NB4 (cell line): ENCODE measurements at regions not wholly inside any gene's neighbourhood (a gene's known extent, or its start where the extent isn't known, plus 50 kb on each side); places are given as distances from the start of the nearest gene placed in this dataset.

ENCODE experiments used
- DNase-seq: peaks from one replicate; pipeline ENCODE4 v3.0.0; 2010; ENCODE audit warnings: low read depth
- H3K4me3 ChIP-seq: one replicate; pipeline ENCODE4 v1.5.1; 2011; ENCODE audit warnings: mild to moderate bottlenecking, low read depth, low read length, moderate library complexity
- MYC ChIP-seq: IDR thresholded peaks from 2 replicates; pipeline ENCODE4 v1.6.1; 2011; ENCODE audit warnings: low read depth, low read length
- POLR2A ChIP-seq: IDR thresholded peaks from 2 replicates; pipeline ENCODE4 v1.6.1; 2011; ENCODE audit warnings: mild to moderate bottlenecking; ENCODE audit not compliant: insufficient read length; ENCODE audit errors: extremely low read depth
- TF ChIP-seq, protein P1 (sequence below): IDR thresholded peaks from 2 replicates; pipeline ENCODE4 v1.6.1; 2011; ENCODE audit warnings: low read depth, low read length
- TF ChIP-seq, protein P2 (sequence below): IDR thresholded peaks from one replicate; pipeline ENCODE4 v1.5.1; 2012; ENCODE audit warnings: low read depth, low read length

DNA sequence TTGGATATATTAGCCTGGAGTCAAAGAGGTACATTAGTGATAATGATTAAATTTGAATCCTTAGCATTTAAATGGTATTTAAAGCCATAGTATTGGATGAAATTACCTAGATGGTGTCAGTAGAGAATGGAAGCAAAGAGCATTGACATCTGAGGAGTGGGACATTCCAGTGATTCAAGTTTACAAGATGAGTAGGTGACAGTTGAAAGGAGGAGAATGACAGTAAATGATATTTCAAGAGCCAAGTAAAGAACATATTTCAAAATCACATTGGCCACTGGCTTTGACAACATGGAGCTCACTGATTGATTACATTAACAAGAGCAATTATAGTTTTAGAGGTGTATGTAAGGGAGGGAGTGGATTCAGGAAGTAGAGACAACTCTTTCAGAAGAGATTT is 93.9 kb upstream of the MEF2C start:
- TF ChIP-seq POLR2A (no peak), MYC (no peak)
- TF ChIP-seq, protein P1, sequence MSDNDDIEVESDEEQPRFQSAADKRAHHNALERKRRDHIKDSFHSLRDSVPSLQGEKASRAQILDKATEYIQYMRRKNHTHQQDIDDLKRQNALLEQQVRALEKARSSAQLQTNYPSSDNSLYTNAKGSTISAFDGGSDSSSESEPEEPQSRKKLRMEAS, result no peak
- TF ChIP-seq, protein P2, sequence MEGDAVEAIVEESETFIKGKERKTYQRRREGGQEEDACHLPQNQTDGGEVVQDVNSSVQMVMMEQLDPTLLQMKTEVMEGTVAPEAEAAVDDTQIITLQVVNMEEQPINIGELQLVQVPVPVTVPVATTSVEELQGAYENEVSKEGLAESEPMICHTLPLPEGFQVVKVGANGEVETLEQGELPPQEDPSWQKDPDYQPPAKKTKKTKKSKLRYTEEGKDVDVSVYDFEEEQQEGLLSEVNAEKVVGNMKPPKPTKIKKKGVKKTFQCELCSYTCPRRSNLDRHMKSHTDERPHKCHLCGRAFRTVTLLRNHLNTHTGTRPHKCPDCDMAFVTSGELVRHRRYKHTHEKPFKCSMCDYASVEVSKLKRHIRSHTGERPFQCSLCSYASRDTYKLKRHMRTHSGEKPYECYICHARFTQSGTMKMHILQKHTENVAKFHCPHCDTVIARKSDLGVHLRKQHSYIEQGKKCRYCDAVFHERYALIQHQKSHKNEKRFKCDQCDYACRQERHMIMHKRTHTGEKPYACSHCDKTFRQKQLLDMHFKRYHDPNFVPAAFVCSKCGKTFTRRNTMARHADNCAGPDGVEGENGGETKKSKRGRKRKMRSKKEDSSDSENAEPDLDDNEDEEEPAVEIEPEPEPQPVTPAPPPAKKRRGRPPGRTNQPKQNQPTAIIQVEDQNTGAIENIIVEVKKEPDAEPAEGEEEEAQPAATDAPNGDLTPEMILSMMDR, result no peak
- no peak overlapping the region for H3K4me3 ChIP-seq
- DNase-seq, result no peak

DNA sequence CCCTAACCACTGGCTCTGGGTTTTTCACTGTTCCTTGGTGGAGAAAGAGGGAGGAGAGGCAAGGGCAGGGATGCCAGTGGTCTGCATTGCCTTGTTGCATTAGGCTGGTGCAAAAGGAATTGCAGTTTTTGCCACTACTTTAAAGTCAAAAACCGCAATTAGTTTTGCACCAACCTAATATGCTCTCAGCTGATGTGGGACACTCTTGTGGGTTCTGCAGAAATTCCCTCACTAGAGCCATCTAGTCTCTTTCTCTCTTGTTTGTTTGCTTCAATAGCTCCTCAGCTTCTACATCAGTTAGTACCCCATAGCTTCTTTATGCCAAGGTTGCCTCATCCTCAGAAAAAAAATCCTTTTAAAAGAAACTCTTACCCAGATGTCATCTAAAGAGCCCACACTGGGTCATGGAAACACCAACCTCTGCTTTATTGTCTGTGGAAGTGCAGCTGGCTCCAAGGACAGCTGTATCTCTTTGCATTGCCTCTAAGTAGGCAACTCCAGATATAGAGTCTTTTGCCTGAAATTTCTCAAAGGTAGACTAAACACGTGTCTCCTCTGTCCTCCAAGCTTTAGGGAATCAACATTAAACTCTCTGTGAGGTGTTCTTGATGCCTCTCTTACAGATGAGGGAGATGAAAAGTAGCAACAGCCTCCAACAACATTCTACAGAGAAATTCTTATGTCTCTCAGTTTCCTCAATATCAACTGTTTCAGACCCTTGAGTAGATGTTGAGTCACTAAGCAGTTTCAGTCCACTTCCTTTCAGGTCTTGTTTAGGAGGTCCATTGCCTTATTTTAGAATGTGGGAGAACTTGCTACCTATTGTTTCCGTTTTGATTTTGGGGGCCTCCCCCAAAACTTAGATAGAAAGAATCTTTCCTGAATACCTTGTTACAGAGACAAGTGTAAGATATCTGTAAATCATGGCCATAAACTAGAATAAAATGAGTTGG is 84.9 kb upstream of the MEF2C start:
- TF ChIP-seq MYC, result no peak
- TF ChIP-seq, protein P1, result no peak
- TF ChIP-seq, protein P2, result no peak
- no peak for TF ChIP-seq POLR2A
- no peak for DNase-seq
- H3K4me3 ChIP-seq, result no peak overlapping the region

DNA sequence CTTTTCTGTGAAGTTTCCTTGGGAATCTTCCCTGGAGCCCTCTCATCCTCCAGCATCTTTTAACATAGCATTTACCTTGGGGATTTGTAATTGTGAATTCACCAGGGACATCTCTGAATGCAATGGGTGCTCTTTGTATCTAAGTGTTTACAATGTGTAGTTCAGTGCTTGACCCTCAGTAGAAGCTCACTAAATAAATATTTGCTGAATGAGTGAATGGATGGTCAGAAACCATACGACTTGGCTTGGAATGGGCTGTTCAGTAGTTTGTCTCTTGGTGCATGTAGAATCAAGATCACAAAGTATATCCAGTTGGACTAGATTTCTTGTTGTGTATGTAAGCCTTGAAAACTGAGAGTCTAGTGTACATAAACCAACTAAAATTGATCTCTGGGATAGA is 81.8 kb upstream of the MEF2C start:
- no peak for DNase-seq
- H3K4me3 ChIP-seq, result no peak overlapping the region
- no peak for TF ChIP-seq POLR2A
- no peak for TF ChIP-seq MYC
- TF ChIP-seq, protein P2, result no peak
- TF ChIP-seq, protein P1, result no peak

DNA sequence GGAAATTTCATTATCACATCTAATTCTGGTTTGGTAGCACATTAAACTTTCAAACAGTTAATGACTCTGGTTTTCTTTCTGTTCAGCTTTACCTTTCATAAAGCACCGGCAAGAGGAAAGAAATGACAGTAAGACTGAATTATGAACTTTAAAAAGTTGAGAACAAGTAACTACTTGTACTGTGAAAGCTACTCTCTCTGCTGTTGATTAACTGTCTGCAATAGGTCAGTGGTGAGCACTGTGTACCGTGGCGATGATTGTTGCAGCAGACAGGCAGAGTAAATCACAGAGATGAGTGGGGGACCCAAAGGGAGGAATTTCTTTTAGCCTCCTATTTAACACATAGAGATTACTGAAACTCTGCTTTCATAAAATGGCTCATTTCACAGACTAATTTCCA is 74.0 kb upstream of the MEF2C start:
- H3K4me3 ChIP-seq, result no peak overlapping the region
- DNase-seq, result no peak
- TF ChIP-seq, protein P2, result no peak
- TF ChIP-seq, protein P1, result no peak
- TF ChIP-seq MYC (no peak), POLR2A (no peak)

DNA sequence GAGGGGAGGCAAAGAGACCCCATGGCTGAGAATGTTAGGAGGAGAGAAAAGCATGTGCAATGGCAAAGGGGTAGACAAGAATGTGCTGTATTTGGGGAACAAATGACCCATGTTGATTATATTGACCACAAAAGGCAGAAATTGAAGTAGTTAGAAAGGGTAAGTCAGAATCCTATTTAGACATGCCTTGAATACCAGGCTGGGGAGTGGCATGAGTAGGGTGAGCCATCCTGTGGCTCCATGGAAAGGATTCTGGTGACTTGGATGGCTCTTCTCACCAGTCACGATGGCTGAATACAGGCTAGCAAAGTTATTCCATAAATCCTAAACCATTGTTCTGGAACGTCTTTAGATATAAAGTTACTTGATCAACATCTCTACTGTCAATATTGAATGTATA is 73.4 kb upstream of the MEF2C start:
- H3K4me3 ChIP-seq, result no peak overlapping the region
- DNase-seq, result no peak
- TF ChIP-seq, protein P1, result no peak
- TF ChIP-seq, protein P2, result no peak
- TF ChIP-seq POLR2A (no peak), MYC (no peak)
